GM12892 (cell line): ENCODE measurements at regions not wholly inside any gene's neighbourhood (a gene's known extent, or its start where the extent isn't known, plus 50 kb on each side); places are given as distances from the start of the nearest gene placed in this dataset.

Experiments
- POLR2A ChIP-seq: IDR thresholded peaks from 2 replicates; pipeline ENCODE4 v1.6.1; 2011; ENCODE audit warnings: low read depth, low read length, control low read depth
- POLR2AphosphoS5 ChIP-seq: IDR thresholded peaks from 2 replicates; pipeline ENCODE4 v1.6.1; 2011; ENCODE audit warnings: low read depth, low read length, control low read depth
- TAF1 ChIP-seq: IDR thresholded peaks from 2 replicates; pipeline ENCODE4 v1.6.1; 2011; ENCODE audit warnings: low read depth, mild to moderate bottlenecking, control low read depth, low read length, borderline replicate concordance

DNA sequence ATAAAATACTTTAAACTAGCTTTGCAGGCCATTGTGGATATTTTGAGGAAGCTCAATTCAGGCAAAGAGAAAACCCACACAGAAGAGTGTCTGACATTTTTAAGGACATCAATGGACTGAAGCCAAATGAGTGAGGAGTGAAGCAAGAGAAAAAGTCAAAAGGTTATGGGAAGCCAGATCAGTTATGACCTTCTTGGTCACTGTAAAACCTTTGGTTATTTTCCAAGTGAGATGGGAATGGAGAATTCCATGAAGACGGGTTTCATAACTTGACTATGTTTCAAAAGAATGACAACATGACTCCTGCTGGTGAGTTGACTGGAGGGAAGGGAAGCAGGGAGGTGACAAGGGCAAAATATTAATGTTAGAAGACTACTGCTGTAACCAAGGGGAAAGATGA lies 585.2 kb downstream of the EFNA5 start:
- TF ChIP-seq POLR2A (no peak), POLR2AphosphoS5 (no peak), TAF1 (no peak)
